Liver (tissue), 8 donors: ENCODE measurements at regions not wholly inside any gene's neighbourhood (a gene's known extent, or its start where the extent isn't known, plus 50 kb on each side); places are given as distances from the start of the nearest gene placed in this dataset.

Experiments used
- DNase-seq: peaks from one replicate; pipeline ENCODE4 v3.0.0-alpha.2; 2017; ENCODE audit warnings: low spot score
- H3K27ac ChIP-seq, 2 donors: one replicate each; pipeline ENCODE4 v1.7.0; 2013; ENCODE audit warnings: inconsistent platforms in 2 of 2, low read length in 2 of 2, control low read depth in 1 of 2, low read depth in 1 of 2, mild to moderate bottlenecking in 1 of 2
- H3K27me3 ChIP-seq, 4 donors: one replicate each; pipeline versions ENCODE4 v1.6.1 to v1.7.0; 2013; ENCODE audit warnings: low read length in 3 of 4, inconsistent platforms in 1 of 4, mild to moderate bottlenecking in 1 of 4, moderate library complexity in 1 of 4; ENCODE audit not compliant: control insufficient read depth in 4 of 4, insufficient read depth in 4 of 4
- H3K36me3 ChIP-seq, 4 donors: one replicate each; pipeline versions ENCODE4 v1.6.1 to v1.7.0; 2013; ENCODE audit warnings: low read length in 3 of 4, mild to moderate bottlenecking in 3 of 4, low read depth in 1 of 4, moderate library complexity in 1 of 4; ENCODE audit not compliant: control insufficient read depth in 4 of 4, insufficient read depth in 3 of 4
- H3K4me1 ChIP-seq, 4 donors: one replicate each; pipeline versions ENCODE4 v1.6.1 to v1.7.0; 2013; ENCODE audit warnings: low read length in 3 of 4, mild to moderate bottlenecking in 3 of 4, moderate library complexity in 1 of 4; ENCODE audit not compliant: control insufficient read depth in 4 of 4, insufficient read depth in 4 of 4
- H3K4me3 ChIP-seq, 3 donors: one replicate each; pipeline versions ENCODE4 v1.6.1 to v1.7.0; 2013; ENCODE audit warnings: low read length in 3 of 3, control low read depth in 1 of 3, low read depth in 1 of 3, mild to moderate bottlenecking in 1 of 3
- H3K9ac ChIP-seq, 2 donors: one replicate each; pipeline ENCODE4 v1.7.0; 2013; ENCODE audit warnings: low read length in 2 of 2, mild to moderate bottlenecking in 2 of 2, moderate library complexity in 2 of 2, control low read depth in 1 of 2, low read depth in 1 of 2
- H3K9me3 ChIP-seq, 4 donors: one replicate each; pipeline versions ENCODE4 v1.6.1 to v1.7.0; 2013; ENCODE audit warnings: low read length in 3 of 4; ENCODE audit not compliant: control insufficient read depth in 4 of 4
- ATF3 ChIP-seq: IDR thresholded peaks from 2 replicates; pipeline ENCODE4 v1.6.1; 2016; ENCODE audit warnings: antibody characterized with exemption
- EGR1 ChIP-seq, 2 donors: IDR thresholded peaks; 2 replicates each; pipeline ENCODE4 v1.6.1; 2016 to 2018; ENCODE audit warnings: antibody characterized with exemption in 2 of 2, low read depth in 2 of 2
- FOXA1 ChIP-seq: IDR thresholded peaks from 2 replicates; pipeline ENCODE4 v1.6.1; 2016; ENCODE audit warnings: antibody characterized with exemption
- FOXA2 ChIP-seq: IDR thresholded peaks from 2 replicates; pipeline ENCODE4 v1.6.1; 2016; ENCODE audit warnings: antibody characterized with exemption
- HNF4A ChIP-seq, 2 donors: conservative IDR thresholded peaks; 2 replicates each; pipeline ENCODE4 v1.6.1; 2016; ENCODE audit warnings: antibody characterized with exemption in 2 of 2, mild to moderate bottlenecking in 2 of 2
- HNF4G ChIP-seq: IDR thresholded peaks from 2 replicates; pipeline ENCODE4 v1.6.1; 2016; ENCODE audit warnings: antibody characterized with exemption
- JUND ChIP-seq, 2 donors: IDR thresholded peaks; 2 replicates each; pipeline ENCODE4 v1.6.1; 2016; ENCODE audit warnings: antibody characterized with exemption in 2 of 2
- NR2F2 ChIP-seq: IDR thresholded peaks from 2 replicates; pipeline ENCODE4 v1.6.1; 2016; ENCODE audit warnings: antibody characterized with exemption
- RAD21 ChIP-seq, 2 donors: IDR thresholded peaks; 2 replicates each; pipeline ENCODE4 v1.6.1; 2016; ENCODE audit warnings: antibody characterized with exemption in 2 of 2, mild to moderate bottlenecking in 2 of 2
- REST ChIP-seq: IDR thresholded peaks from 2 replicates; pipeline ENCODE4 v1.6.1; 2016; ENCODE audit warnings: antibody characterized with exemption, mild to moderate bottlenecking
- RXRA ChIP-seq, 2 donors: IDR thresholded peaks; 2 replicates each; pipeline ENCODE4 v1.6.1; 2017 to 2018; ENCODE audit warnings: antibody characterized with exemption in 2 of 2, mild to moderate bottlenecking in 1 of 2
- SP1 ChIP-seq: IDR thresholded peaks from 2 replicates; pipeline ENCODE4 v1.6.1; 2018; ENCODE audit warnings: antibody characterized with exemption, mild to moderate bottlenecking
- TAF1 ChIP-seq: conservative IDR thresholded peaks from 2 replicates; pipeline ENCODE4 v1.6.1; 2016; ENCODE audit warnings: antibody characterized with exemption, mild to moderate bottlenecking
- YY1 ChIP-seq: IDR thresholded peaks from 2 replicates; pipeline ENCODE4 v1.6.1; 2016; ENCODE audit warnings: antibody characterized with exemption, mild to moderate bottlenecking
- ZBTB33 ChIP-seq: IDR thresholded peaks from 2 replicates; pipeline ENCODE4 v1.6.1; 2016; ENCODE audit warnings: antibody characterized with exemption
- WGBS: extraction: QIAGEN DNeasy Blood & Tissue Kit; methylation state at CpG from one replicate; pipeline ENCODE4 v1.1.7; 2013; 5-methylcytosine and 5-hydroxymethylcytosine counted together
- TF ChIP-seq, protein P1 (sequence below): fragments of 150-350 bp; IDR thresholded peaks from 2 replicates; pipeline ENCODE4 v1.5.1; 2017; ENCODE audit warnings: improper control_type of control experiment, low read depth, low read length; ENCODE audit not compliant: missing input control
- donor health status: healthy.
- donor health status: healthy.
- donor health status: healthy.
- donor health status: healthy.
- donor health status: healthy.

GRCh38 chr2:81598453-81598852 lies 1293.9 kb upstream of the LRRTM1 start (continued):
- TF ChIP-seq REST (no peak), HNF4G (no peak), FOXA2 (no peak), EGR1 (IDR thresholded peaks at IDR 0.05; ENCODE audit: low read depth in 2 of 2) (no peak), JUND (IDR thresholded peaks at IDR 0.05) (no peak)

- Histone ChIP-seq H3K9ac (no peak overlapping the region), H3K4me1 (no peaks in the 10 kb centered on the region), H3K9me3 (no peaks in the 10 kb centered on the region), H3K27me3 (peaks cover 0 to 3% (median 0%) of the 10 kb centered on the region in 4 donors), H3K36me3 (no peaks in the 10 kb centered on the region), H3K27ac (no peak overlapping the region), H3K4me3 (no peak overlapping the region)
- TF ChIP-seq HNF4A (conservative IDR thresholded peaks at IDR 0.05) (no peak), FOXA2 (no peak), FOXA1 (no peak), TAF1 (no peak), NR2F2 (no peak), YY1 (no peak)
- TF ChIP-seq, protein P1, sequence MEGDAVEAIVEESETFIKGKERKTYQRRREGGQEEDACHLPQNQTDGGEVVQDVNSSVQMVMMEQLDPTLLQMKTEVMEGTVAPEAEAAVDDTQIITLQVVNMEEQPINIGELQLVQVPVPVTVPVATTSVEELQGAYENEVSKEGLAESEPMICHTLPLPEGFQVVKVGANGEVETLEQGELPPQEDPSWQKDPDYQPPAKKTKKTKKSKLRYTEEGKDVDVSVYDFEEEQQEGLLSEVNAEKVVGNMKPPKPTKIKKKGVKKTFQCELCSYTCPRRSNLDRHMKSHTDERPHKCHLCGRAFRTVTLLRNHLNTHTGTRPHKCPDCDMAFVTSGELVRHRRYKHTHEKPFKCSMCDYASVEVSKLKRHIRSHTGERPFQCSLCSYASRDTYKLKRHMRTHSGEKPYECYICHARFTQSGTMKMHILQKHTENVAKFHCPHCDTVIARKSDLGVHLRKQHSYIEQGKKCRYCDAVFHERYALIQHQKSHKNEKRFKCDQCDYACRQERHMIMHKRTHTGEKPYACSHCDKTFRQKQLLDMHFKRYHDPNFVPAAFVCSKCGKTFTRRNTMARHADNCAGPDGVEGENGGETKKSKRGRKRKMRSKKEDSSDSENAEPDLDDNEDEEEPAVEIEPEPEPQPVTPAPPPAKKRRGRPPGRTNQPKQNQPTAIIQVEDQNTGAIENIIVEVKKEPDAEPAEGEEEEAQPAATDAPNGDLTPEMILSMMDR = no peak
- DNase-seq = no peak
- WGBS = 62% methylated on average over 2 of the region's 2 CpGs
These were observed 1284.9 kb upstream of the LRRTM1 start for GRCh38 chr2:81589406-81589805.

DNA sequence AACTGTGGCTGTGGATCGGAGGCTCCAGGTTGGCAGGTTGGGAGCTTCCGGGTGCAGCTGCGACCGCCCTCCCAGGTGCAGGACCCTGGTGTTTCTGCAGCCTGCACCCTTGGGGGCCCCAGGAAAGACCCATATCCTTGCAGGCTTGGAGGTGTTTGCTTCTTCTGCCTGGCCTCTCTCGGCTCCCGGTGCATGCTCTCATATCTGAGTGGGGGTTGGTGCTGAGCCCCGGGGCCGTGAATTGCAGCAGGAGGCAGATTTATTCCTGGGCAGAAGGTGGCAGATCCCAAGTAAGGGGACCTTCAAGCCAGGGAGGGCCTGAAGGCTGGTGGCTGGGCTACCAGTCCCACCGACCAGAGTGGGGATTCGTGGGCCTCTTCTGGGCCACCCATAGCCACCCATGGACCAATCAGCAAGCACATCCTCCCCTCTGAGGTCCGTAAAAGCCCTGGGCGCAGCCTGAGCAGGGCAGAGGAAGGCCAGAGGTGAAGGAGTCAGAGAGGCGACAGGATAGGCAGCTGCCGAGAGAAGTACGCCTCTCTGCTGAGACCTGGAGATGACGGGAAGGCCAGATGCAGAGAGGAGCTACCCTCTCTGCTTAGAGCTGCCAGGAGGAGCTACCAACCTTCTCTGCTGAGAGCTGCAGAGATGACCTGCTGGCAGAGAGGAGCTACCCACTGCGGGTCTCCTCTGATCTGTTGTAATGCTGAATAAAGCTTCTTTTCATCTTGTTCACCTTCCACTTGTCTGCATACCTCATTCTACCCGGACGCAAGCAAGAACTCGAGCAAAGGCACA lies 1279.0 kb upstream of the LRRTM1 start:
- H3K4me3 ChIP-seq = no peak overlapping the region
- no peaks in the 10 kb centered on the region for H3K27me3 ChIP-seq
- H3K9ac ChIP-seq = no peak overlapping the region
- no peaks in the 10 kb centered on the region for H3K36me3 ChIP-seq
- DNase-seq = no peak
- no peak overlapping the region for H3K27ac ChIP-seq
- H3K9me3 ChIP-seq = no peaks in the 10 kb centered on the region
- H3K4me1 ChIP-seq = no peaks in the 10 kb centered on the region
- 85% methylated on average over 20 of the region's 20 CpGs for WGBS
- no peak for TF ChIP-seq RXRA (IDR thresholded peaks at IDR 0.05)
- TF ChIP-seq ZBTB33 = no peak
- TF ChIP-seq RAD21 (IDR thresholded peaks at IDR 0.05) = no peak
- no peak for TF ChIP-seq JUND (IDR thresholded peaks at IDR 0.05)
- TF ChIP-seq, protein P1 = no peak
- TF ChIP-seq REST = no peak
- no peak for TF ChIP-seq ATF3
- TF ChIP-seq YY1 = no peak
- TF ChIP-seq SP1 = no peak
- no peak for TF ChIP-seq HNF4G
- no peak for TF ChIP-seq FOXA1
- no peak for TF ChIP-seq FOXA2
